Activated CD4-positive, alpha-beta T cell treated with anti-CD3 and anti-CD28 coated beads for 1 hour (primary cell): ENCODE measurements at regions not wholly inside any gene's neighbourhood (a gene's known extent, or its start where the extent isn't known, plus 50 kb on each side); places are given as distances from the start of the nearest gene placed in this dataset.

Source experiments
- DNase-seq: peaks from one replicate; pipeline ENCODE4 v3.0.0-alpha.2; 2020

DNA sequence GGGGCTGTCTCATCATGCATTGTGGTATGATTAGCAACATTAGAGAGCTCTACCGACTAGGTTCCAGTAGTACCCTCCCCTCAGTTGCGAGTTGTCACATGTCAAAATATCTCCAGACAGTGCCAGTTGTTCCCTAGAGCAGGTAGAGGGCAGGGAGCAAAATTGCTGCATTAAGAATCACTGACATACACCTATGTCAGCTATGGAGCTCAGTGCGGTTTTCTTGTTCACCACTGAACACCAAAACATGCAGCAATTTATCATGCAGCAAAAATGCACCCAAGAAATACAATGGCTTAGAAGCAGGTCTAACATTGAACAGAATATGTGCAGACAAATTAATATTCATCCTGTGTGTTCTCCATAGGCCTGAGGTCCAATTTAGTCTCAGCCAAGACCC, 186.9 kb upstream of the STARD13 start:
- no peak for DNase-seq

DNA sequence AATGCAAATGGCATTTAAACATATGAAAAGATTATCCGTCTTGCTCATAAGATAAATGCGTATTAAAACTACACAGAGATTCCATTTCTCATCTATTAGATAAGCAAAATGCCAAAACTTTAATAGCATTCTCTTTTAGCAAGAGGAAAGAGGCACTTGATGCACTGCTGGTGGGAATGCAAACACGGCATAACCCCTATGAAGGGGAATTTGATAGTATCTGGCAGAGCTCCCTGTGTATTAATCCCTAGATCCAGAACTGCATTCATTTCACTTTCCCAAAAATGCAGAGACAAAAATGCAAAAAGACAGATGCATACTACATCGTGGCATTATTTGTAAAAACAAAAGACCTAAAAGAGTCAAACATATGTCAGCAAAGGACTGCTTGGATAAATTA, 193.6 kb upstream of the STARD13 start:
- DNase-seq = no peak

DNA sequence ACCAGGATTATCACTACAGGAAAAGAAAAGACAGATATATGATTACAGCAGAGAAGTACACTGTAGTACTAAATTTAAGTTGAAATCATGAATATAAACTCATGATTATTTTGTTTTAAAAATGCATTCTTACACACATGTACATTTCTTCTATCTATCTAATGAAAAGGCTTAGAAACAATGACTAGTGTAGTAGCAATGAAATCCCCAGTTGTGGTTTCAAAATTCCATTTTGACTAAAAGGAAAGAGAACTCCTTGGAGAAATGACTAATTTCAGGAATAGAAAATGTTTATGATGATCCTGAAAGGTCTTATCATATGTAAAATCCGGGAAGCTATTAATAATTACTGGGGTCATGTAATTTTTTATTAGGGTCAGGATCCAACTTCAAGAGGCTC, 195.0 kb upstream of the STARD13 start:
- no peak for DNase-seq

DNA sequence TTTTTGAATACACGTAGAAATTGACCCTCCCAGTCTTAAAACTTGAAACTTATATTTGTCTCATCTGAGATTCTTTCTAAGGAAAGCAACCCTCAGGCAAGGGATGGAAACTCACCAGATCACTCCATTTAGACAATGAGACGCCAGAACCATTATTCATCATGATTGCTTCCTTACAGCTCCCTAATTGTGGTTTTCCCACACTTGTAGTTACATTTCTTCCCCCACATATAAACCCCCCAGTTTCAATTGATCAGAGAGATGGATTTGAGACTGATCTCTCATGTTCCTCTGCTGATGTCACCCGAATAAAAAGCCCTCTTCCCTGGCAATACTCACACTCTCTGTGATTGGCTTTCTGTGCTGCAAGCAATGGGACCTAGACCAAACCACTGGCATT, 197.9 kb upstream of the STARD13 start:
- DNase-seq = no peak

DNA sequence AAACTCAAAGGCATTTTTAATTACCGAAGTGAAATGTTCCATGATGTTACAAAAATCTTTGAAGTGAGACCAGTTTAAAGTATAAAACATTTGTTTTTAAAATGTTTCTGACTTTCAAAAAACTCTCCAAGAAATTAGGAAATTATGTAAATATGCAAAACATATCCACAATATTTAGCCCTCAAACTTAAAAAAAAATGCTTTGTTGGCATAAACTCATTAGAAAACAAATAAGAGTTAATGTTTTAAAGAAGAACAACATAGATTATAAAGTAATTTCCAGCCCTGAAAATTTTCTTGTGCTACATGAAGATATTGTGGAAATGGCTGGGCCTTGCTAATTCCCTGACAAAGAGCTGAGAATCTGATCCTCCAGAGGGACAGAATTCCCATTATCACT, 199.7 kb upstream of the STARD13 start:
- no peak for DNase-seq

DNA sequence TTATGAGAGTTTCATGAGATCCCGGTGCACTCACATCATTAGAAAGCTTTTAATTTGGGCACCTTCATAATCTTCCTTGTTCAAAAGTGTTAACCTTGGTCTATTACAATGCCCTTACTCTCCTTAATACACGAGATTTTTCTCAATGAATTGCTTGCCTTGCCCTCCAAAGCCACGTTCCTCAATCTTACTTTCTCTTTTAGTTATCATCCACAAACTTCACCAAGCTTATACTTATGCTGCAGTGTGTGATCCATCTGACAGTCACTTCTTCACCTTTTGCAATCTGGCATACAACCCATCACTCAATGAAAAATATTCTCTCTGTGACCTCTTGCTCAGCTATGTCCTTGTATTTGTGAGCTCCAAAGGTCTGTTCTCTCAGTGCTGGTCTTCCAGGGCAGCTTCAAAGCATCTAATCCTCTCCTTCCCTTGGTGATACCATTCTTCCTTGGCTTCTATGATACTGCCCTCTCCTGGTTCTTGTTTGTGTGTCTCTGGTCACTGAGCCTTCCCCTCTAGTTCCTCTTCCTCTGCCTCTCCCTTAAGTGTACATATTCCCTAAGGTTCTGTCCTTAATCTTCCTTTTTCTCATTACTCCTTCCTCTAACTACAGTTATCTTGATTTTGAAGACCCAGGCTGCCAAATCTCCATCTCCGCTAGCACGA, 202.2 kb upstream of the STARD13 start:
- no peak for DNase-seq

DNA sequence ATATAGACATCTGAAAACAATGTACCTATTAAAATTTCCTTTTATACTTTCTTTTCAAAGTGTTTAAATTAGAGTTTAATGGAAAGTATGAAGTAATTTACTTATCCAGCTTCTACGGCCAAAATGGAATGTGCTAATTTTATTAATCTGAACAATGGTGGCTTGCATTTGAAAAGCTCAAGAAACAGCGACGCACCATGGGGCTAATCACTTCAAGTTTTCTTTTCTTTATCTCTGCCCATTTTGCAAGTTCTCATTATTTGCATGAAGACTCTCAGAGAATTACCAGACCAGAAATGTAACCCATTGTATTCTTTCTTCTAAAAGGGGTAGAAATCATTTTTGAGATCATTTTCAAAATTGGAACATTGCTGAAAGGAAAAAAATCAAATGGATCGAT, 204.0 kb upstream of the STARD13 start:
- no peak for DNase-seq

DNA sequence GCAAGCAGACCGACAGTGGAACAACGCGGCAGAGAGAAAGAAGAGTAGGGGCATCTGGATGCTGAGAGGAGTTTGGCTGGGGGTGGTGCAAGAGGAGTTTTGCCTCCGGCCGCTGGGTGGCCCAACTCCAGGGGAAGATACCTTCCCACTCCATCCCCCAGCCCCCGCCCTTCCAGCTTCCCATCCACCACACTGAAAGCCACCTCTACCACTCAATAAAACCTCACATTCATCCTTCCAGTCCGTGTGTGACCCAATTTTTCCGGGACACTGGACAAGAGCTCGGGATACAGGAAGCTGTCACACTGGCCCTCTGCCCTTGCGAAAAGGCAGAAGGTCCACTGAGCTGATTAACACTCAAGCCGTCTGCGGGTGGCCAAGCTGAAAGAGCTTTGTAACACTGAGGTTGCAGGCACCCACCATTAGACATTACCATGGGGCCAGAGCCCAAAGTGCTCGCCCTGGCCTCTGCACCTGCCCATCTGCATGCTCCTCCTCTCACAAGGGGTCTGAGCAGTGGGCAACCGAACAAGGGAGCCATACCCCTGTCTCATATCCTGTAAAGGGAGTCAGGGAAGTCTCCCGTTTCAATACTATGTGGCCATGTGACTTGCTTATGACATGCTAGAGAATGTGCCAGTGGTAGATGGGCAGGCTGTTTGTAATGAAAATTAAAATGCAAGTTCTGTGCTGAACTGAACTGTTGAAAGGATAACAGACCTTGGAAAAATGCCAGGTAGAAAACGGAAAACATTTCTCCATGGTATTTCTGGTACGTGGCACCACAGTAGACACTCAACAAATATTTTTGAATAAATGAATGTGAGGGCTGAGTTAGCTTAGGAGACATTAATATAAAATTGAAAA, 205.1 kb upstream of the STARD13 start:
- DNase-seq = no peak

DNA sequence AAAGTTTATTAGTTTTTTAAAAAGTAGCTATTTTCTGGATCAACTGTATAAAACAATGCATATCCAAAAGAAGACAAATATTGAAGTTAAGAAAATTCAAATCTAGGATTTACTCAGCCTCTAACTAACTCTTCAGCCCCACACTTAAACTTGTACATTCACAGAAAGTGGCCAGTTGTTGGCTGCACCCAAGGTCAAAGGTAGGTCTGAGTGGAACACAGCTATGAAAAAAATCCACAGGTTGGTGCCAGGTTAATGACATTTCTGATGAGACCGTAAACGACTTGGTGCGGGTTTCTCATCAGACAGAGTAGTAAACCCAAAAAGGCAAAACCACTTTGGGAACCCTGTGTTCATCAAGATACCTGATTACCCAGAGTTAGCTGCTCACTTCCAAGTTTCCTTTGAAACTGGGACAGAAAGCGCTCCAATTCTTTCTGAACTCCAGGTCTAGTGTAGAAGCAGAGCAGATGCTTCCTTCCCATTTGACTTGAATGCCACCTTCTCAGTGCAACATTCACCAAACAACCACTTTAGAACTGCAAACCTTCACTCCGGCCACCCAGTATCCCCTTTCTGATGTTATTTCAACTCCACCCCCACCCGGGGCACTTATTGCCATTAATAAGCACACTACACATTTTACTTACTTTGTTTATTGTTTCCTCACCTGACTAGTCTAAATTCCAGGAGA, 208.3 kb upstream of the STARD13 start:
- DNase-seq = no peak

DNA sequence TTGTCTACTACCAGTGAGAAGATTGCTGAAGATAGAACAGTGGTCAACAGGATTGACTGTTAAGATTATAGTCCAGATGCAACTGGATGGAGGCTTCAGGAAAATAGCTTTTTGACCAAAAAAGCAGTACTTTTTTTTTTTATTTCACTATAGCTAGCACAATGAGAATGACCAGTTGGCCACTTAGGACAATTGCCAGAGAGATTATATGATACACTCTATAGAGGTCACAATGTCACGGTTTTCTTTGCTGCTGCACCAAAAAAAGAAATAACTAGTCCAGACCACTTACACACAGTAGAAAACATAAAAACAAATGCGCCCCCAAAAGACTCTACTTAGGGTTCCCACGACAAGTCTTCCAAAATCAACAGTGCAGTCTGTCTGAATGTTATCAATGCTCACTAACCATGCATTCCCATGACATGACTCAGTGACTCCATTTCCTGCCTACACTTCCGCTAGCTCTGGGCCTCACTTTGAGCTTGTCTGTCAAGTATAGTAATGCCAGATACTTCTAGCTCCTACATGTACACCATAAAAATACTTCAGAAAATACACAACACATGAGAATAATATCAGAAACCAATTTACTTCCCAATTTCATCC, 209.1 kb upstream of the STARD13 start:
- no peak for DNase-seq

DNA sequence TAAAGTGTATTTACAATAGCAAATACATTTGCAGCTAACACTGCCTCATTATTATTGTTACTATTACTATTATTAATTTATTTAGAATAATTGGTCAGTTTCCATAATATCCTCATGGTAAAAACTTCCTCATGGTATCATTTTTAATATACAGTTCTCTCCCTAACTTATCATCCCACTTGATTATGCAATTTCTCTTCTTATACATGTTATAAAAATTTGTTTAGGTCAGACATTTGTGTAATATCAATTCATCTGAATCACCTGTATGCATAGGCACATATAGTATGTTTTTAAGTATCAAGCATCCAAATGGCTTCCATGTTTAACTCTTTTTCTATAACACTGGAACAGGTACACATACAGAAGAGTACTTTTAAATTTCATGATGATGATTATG, 210.8 kb upstream of the STARD13 start:
- no peak for DNase-seq

DNA sequence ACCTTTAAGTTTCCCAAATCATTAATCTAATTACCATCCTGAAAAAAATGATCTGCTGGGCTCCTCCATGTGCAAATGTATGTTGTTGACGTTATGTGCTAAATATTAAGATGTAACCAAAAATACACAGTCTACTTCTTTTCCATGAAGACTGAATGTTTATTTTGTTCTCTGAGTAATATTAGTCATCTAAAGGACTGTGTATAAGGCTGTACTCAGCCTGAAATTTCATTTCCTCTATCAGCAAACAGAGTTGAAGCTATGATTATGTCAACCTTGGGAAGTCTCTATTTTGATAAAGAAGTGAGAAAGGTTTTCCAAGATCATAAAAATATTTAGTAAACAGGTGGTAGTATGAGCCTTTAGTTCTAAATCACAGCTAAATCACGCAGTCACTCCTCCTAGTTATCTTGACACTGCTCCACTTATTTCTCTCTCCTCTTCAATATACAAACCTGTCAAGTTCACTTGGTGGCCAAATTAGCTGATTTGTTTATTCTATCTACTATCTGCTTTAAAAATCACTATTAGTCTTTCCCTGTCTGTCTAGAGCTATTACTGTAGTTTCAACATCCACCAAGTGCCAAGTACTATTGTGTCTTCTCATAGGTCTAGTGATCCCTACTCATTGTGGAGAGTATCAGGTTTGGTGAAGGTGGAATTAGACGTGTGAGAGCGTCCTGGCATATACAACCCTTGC, 211.7 kb upstream of the STARD13 start:
- no peak for DNase-seq

DNA sequence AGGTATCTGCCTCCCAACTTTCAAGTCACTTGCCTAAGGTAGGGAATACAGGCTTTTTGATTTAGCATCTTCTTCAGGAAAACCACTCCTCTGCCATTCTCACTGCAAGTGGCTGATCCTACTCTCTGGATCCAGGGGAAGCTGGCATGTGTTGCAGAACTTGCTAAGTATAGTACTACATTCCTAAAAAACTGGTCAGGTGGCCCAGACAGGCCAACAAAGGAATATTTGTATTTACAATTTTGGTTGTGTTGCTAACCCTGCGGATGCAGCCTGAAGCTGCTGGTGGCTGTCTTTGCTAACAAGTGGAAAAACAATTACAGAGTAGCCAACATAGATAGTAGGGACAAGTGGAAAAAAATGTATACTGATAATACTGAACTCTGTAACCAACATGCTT, 222.5 kb upstream of the STARD13 start:
- DNase-seq = no peak

DNA sequence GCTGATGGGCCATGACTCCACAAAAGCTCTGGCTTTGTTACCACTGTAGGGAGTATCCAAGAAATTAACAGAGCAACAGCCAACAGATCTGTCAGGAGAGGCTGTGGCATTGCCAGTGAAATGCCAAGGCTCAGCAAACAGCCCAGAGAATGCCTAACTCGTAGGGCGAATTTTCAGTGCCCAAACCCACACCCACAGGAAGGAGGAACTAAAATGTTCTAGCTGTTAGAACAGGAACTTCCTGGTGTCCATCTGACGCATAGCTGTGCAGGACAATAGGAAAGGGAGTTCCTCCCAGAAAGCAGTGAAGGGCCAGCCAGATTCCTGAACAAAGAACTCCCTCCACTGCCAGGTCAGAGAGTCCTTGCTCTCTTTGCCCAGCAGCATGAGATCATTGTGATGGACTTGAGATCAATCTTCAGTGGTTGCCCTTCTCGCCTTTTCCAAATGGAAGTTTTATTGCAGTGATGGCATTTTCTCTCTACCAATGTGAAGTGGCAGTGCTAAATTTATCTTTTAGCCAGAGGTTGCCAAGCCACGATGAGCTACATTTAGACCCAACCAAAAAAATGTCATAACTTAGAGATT, 224.2 kb upstream of the STARD13 start:
- no peak for DNase-seq

DNA sequence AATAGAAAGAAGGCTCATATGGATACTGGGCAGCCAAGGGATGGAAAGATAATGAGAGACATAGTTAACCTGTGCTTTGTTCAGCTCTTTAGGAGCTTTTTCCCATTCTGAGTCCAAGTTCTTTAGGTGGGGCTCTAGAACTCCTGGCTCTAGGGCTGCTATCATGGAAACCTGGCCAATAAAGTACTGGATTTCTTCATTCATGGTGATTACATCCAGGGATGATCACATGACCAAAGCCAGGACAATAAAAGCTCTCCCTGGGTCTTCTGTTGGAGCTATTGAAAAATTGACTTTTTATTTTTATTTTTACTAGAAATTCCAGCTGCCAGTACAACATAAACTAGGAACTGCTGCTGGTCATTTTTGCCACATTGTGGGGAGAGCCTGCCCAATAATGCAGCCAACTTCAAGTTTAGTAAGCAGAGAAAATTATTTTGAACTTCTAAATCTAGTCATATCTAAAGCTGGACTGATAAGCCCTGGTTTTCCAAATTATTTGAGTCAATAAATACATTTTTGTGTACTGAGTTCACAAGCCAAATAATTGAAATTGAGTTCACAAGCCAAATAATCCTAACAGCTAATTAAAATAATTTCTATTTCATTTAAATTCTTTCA, 224.9 kb upstream of the STARD13 start:
- DNase-seq = no peak

DNA sequence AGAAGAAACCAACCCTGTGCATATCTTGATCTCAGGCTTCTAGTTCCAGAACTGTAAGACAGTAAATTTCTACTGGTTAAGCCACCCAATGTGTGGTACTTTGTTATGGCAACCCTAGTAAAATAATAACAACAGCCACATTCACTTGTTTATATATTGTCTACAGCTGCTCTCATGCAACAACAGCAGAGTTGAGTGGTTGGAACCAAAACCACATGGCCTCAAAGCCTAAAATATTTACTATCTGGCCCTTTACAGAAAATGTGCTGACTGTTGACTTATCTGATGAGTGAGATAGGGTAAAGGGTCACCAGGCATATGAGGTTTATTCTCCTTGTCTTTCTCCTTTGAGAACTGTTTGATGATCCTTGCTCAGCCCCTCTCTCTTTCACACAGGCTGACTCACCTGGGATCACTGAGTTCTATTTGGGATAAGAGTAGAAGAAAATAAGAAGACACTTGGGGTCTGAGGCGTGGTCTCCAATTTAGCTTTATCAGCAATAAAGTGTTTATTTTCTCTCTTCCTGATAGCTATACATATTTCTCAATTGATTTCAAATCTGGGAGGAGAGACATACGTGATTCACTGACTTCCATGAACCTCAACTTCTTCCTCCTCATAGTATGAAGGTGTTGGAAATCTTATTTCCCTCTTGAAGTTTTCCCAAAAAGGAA, 227.5 kb upstream of the STARD13 start:
- no peak for DNase-seq

DNA sequence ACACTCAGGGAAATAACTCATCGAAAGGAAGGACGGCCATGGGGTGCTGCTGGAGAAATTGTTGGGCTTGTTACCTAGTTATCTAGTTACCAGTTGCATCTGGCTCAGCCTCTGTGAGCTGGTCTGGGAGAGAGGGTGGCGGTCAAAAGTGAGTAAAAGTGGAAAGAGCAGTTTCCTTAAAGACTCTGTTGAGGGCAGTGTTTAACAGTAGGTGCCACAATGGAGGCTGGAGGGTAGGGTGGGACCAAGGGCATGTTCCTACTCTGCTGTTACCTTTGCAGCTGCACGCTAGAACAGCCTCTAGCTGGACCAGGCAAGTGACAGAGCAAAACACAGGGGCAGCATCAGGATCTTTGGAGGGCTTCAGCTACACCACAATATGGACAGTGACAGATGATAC, 228.8 kb upstream of the STARD13 start:
- DNase-seq = no peak

DNA sequence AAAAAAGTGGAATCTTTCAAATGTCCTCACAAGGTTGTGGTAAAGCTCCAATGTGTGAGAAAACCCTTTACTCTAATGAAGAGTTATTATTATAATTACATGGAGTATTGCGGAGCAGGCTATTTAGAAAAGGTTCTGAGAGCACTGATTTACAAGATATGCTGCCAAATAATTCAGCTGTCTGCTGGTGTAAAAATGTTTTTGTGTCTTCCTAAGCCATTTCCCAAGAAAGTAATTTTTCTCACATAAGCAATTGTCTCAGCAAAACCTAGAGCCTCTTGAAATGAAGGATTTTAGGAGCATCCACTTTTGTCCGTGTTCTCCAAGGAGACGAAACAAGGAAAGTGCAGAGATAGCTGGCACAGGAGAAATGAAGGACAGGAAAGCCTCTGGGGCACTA, 229.6 kb upstream of the STARD13 start:
- DNase-seq = no peak

DNA sequence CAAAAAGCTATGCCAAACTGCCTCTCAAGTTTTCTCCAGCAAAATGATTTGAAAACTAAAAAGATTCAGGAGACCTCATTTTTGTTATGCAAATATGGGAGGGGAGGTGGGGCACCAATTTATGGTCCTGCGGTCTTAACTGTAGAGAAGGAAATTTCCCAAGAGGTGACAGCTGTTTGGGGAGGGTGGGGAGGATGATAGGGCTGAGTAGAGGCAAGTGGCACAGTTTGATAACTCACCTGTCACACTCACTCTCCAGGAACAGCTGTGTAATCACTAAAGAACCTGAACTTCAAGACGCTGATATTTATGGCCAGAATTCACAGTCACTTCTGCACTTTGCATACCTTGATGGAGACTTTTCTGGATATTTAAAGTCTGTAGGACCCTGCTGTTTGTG, 232.9 kb upstream of the STARD13 start:
- DNase-seq = no peak

DNA sequence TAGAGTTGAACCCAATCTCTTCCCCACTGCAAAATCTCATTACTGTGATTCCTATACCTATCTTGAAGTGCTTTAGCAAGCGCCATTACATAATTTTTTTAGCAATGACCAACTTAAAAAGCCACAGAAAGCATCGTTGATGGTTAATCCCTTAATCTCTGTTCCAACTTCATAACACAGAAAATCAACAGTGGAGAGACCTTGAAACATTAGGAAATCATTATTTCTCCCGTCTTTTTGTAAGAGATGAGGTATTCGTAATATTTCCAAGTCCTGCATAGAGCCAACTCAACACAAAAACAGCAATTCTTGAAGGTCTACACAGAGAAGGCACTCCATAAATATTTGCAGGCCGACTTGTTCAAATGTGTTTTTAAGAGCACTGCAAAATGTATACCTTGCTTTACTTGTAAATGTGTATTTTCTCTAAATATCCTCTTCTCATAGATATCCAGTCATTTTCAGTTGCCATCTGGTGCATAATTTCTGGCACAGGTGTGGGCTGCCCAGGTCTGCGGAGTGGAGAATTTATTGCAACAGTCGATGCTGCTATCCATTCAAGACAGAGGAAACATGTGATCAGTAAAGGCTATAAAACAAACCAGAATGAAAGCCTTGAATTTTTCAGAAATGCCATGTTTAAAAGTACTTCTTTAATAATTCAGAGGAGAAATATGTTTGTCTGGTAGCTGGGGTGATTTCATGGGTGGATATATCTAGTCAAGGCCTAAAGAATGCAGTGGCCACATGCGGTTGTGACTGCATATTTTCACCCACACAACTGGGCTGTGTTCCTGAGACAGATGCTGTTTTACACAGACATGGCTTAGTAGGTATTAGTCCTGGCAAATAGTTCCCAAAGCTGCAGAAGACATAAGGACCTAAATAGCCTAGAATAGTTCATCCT, 234.3 kb upstream of the STARD13 start:
- DNase-seq = no peak
